ENCODE measurements at regions not wholly inside any gene's neighbourhood (a gene's known extent, or its start where the extent isn't known, plus 50 kb on each side); places are given as distances from the start of the nearest gene placed in this dataset.

- peak; percentile 39; the same call in 1 of the 2 replicates for TF ChIP-seq POLR2A (IDR thresholded peaks at IDR 0.05; ENCODE audit: low read depth, low read length)
- no peak for TF ChIP-seq POLR2AphosphoS5 (IDR thresholded peaks at IDR 0.05; ENCODE audit: low read depth, low read length)
- no peak for TF ChIP-seq TAF1 (IDR thresholded peaks at IDR 0.05; ENCODE audit: low read depth, low read length)
- no peak for TF ChIP-seq PAX5 (IDR thresholded peaks at IDR 0.05; ENCODE audit: insufficient read depth, low read length, severe bottlenecking)
These were observed 65.6 kb downstream of the ATXN3L start for GRCh38 chrX:13254076-13254785.

All from GM12891 (cell line).